GM19328 (cell line): ENCODE measurements at regions not wholly inside any gene's neighbourhood (a gene's known extent, or its start where the extent isn't known, plus 50 kb on each side); places are given as distances from the start of the nearest gene placed in this dataset.

ENCODE experiments used
- ATAC-seq: cut with Tn5 transposase; IDR thresholded peaks from one replicate; pipeline ENCODE4 v1.9.1; 2021; ENCODE audit warnings: mild to moderate bottlenecking, moderate library complexity; ENCODE audit not compliant: unreplicated experiment

DNA sequence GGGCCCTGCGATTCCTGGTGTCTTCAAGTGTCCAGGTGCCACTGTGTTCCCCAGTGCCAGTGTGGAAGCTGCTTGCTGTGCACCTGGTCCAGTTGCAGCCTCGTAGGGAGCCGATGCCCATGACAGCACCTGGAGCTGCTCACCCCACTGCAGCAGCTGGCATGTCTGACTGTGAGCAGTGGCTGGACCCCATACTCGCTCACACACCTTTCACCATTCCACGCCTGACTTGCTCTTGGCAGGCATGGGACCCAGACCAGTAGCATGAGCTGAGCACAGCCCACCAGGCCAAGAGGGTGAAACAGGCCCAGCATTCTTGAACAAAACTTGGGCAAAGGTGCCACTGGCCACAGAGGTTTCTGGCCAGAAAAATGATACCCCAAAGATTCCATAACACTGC lies 124.5 kb upstream of the THY1 start:
- ATAC-seq: no peak

DNA sequence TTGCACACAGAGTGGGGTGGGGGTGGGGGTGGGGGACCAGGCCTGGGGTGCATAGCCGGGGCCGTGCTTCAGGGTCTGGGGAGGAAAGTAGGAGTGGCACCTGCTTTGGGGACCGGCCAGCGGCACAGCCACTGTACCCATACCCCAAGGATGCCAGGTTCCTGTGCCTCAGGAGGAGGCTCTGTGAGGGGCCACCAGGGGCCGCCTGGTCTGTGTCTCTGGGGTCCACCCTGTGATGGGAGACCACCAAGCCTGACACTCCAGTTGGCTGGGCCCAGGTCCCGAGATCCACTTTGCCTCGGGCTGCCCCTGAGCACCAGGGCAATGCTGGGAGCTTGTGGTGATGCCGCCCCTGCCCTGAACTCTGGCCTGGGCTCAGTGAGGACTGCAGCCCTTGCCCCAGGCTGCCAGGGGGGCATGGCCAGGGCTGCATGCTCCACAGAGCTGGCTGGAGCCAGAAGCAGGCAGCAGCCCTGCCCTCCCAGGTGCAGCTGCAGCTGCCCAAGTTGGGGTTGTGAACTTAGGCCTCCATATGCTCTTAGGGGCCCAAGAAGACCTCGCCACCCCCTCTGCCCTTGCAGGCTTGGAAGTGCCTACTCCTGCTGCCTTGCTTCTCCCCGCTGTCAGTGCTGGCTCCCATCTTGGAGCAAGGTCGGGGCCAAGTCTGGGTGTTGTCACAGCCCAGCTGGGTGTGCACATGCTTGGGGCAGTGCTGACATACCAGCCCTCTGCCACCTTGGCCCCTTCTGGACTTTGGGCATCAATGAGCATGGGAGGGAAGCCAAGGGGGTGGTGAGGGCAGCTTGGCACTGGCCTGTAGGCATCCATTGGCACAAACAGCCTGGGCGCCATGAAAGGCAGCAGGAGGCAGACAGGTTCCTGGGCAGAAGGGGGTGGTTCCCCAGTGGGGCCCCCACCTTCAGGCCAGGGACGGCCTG lies 123.3 kb upstream of the THY1 start:
- ATAC-seq: no peak

DNA sequence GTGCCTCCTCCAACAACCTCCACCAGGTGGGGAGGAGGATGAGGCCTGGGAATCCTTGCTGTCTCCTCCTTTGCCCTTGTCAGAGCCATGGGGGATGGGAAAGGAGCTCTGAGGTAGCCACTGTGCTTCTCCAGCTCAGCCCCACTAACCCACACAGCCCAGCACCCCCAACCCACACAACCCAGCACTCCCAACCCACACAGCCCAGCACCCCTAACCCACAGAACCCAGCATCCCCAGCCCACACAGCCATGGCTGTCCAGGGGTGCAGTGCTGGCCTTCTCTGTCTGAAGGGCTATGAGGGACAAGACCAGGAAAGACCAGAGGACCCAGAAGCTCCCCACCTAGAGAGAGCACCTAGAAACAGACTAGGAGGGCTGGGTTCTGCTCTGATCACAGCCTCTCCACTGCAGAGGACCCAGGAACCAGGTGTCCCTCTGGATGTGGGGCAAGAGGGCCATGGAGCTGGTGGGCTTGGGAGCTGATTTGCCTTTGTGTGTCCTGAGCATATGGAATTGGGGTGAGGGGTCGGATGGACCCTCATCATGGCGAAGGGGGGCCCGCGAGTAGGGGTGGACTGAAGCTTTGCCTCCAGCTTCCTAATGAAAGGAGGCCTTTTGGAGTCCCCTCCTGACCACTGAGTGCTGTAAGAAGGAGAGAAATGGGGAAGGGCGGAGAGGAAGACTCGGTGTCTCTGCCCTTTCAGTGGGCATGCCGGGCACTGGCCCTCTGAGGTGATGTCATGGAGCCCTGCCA lies 117.6 kb upstream of the THY1 start:
- ATAC-seq: no peak

DNA sequence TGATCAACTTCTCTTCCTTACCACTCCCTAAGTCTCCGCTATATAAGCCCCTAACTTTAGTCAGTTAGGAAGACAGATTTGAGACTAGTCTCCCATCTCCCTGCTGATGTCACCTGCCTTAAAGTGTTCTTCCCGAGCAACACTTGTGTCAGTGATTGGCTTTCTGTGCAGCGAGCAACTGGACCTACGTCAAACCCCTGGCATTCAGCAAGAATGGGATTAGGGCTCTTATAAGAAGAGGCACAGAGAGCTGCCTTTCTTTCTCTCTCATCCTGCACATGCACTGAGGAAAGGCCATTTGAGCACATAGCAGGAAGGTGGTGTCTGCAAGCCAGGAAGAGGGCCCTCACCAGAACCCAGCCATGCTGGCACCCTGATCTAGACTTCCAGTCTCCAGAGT lies 116.6 kb upstream of the THY1 start:
- no peak for ATAC-seq

DNA sequence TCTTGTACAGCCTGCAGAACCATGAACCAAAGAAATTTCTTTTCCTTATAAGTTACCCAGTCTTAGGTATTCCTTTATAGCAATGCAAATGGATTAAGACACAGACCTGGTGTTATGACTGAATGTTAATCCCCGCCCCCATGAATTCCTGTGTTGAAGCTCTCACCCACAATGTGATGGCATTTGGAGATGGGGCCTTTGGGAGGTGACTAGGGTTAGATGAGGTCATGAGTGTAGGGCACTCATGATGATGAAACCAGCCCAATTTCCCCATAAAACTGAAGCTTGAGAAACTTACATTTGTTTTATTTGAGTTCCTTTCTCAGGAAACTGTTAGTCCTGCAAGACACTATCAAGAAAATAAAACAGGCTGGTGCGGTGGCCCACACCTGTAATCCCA lies 115.8 kb upstream of the THY1 start:
- no peak for ATAC-seq

DNA sequence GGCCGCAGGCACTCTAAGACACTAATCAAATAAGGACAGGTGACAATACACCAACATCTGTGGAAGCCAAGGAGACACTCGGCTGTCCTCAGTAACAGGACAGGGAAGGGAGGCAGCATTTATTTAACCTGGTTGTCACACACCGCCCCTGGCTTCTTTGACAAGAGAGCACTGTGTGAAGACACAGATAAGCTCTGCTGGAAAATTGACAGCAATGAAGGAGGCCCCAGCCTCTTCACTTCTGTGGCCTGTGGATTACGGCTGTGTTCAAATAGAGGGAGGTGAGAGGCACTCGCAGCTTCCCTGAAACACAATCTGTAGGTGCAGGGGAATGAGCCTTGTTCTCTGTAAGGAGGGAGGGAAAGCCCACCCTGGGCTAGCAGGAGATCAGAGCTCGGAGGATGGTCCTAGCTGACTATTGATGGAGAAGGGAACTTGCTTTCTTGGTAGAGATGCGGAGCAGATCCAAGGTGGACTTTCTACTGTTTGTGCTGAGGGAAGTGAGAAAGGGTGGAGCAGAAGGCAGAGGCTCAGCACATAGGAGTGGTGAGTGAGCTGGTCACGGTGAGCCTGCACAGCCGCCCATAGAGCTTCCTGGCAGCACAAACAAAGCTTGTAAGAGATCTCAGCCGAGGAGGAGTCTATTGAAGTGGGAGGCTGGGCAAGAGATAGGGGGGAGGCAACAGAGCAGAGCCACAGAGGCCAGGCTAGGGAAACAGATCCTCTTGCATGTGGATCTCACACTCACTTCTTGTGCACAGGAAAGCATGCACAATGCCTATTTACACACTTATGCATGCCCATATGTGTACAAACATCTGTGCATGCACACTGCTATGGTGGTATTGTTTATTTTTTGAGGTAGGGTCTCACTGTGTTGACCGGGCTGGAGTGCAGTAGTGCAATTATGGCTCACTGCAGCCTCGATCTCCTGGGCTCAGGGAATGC lies 114.6 kb upstream of the THY1 start:
- no peak for ATAC-seq

DNA sequence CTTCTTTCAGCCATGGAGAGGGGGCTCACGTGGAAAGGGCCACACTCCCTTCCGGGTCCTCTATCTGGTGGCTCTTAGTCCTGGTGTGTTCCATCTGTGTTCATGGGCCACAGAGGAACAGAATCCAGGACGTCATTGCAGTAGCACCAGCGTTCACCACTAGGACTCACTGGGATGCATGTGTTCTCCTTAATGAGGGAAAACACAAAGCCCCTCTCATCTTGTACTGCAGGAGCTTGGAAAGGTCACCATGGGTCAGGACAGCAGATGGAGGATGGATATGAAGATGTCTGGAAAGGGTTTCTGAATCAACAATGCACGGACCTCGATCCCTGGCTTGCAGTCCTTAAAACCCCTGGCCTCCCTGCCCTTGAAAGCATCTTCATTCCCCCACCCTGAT lies 113.8 kb upstream of the THY1 start:
- no peak for ATAC-seq

DNA sequence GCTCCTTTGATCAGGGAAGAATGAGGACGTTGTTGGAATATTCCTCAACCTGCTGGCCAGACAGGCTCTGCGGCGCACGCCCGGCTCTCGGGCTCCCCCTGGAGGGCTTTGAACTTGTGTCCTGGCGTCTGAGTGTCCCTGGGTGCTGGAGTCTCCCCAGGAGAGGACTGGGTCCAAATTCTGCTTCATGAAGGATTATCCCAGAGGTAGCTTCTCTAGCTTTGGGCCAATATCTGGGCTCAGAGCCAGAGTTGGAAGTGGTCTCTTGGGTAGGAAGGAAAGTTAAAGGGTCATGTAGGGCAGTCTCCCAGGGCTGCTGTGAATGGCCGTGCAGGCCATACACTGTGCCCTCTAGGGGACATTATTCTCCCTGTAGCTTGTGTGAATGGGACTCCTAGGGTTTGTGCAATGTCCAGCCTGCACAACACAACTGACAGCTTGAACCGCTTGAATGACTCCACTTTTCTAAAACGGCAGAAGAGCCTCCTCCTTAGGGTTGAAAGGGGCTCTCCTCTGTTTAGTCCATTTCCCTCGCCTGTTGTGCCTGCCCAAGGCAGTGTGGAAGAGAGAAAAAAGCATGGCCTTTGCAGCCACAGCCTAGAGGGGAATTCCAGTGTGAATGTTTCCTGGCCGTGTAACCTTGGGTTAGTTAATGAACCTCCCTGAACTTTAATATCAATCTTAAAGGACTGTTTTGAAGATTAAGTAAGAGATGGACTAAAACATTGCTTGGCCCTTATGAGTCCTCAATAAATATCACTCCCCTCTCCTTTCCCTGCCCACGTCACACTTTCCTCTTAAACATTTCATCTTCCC lies 111.2 kb upstream of the THY1 start:
- ATAC-seq: no peak

DNA sequence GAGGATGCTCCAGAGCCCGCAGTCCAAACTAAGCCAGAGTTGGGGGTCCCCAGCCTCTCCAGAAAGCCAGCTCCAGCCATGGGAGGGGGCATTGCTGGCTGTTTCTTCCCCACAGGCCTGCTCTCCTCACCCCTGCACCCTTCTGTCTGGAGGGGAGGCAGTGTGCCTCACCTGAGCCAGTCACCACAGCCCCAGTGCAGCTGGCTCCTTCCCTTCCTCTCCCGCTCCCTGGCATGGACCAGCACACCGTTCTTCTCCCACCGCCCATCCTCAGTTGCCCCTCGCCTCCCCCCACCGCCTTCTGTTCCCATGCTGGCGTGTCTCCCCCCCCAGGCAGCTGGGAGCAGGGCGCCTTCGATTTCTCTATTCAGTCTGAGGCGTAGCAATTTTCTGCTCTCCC lies 110.5 kb upstream of the THY1 start:
- ATAC-seq: no peak

DNA sequence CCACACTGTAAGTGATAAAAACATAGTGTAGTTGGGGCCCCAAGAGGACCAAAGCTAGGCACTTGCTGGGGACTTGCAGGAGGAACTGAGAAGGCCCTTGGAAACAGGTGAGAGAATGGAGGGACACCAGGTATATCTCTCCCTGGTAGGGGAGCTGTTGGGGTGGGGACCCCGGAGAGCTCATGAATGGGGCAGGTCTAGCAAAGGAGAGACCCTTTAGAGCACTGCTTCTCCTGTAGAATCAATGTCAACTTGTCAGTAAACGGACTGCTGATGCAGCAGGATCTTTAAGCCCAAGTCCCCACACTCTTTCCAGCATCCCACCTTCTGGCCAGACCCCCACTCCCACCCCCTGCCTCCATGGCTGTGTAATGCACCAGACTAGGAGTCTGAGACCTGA lies 109.6 kb upstream of the THY1 start:
- ATAC-seq: no peak

DNA sequence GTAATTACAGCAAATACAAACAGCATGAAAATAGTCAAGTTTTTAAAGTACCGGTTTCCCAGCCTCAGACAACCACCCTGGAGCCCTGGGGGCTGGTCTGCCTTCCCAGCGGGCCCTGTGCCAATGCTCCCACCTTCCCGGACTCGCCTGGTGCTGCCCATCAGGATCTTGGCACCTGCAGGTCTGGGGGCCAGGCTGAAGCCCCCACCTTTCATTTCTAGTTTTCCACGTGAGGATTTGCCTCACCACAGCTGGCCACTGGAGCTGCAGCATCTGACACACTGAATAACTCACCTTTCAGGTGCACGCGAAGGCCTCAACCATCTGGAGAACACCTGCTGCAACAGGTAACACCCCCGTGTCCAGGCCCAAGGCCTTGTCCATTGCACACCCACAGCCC lies 108.7 kb upstream of the THY1 start:
- ATAC-seq: no peak

DNA sequence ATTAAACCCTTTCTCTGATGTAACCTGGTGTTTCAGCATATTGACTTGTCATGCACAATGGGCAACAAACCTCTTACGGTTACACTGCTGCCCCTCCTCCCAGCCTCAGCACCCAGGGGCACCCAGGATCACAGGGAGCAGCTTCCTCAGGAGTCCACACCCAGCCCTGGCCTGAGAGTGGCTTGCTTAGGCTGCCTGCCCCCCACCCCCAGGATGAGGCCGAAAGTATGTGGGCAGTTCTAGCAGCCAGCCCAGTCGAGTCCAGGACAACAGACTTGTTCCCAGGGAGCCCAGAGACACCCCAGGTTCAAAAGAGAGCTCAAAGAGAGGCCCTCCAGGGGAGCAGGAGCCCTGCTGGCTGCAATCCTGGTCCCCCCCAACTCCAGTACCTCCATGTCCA lies 108.1 kb upstream of the THY1 start:
- ATAC-seq: no peak

DNA sequence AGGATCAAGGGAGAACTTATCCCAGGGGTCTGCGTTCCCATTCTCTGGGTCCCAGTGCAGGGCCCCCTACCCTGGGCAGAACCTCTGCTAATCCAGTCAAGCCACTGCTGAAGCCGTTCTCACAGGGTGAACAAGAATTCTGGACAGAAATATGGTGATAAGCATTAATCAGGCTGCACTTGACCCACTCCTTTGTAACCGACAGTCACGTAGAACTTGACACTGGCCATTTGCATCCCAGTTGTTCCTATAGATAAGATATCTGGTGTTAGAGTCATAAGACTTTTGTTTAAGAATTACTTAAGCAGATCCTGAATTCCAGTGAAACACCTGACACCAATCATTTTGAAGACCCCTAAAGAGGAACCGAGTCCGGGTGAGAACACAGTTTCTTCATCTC lies 107.5 kb upstream of the THY1 start:
- no peak for ATAC-seq

DNA sequence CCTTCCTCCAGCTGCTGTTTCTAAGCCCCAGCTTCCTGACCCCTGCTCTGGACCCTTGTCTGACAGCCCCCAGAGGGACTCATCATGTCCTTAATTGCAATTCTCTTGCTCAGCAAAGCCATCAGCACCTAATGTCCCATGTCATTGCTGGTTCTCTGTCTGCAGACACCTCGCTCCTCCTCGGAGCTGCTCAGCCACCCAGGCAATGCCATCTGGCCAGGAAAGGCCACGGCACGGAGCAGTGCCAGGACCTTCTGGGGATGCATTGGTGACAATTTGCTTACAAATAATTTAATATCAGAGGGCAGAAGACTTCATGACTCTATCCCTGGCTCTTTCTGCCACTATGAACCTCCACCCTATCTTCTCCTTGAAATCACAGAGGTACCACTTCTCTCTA lies 107.0 kb upstream of the THY1 start:
- ATAC-seq: no peak

DNA sequence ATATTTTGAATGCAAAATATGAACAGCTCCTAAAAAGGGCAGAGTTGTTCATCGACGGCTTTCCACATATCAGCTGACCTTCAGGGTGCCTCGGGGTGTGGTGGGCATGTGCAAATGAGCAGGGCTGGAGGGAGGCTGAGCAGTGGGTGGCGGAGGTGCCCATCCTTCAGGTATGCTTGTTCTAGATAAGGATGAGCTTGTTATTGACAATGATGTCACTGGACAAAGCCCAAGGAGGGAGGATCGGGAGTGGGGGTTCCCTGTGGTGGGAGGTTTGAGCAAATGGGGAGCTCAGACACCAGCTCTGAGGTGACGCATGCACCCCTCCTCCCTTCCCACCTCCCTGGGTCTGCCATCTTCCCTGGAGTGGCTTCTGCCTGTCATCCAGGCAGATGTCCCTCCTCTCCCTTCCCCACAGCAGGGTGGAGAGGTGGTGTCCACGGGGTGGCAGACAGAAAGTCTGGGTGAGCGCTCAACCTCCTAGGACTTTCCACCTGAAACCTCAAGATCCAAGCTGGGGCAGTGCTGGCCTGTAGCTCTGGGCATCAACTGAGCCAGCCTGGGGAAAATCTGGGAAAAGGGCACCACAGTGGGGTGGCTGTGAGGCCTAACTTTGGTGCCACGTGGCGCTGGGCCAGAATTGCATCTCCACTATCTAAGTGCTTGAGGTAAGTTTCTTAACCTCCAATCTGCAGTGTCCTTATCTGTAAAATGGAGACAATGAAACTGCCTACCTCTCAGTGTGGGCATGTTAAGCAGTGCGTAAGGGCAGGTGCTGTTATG lies 106.3 kb upstream of the THY1 start:
- ATAC-seq: no peak

DNA sequence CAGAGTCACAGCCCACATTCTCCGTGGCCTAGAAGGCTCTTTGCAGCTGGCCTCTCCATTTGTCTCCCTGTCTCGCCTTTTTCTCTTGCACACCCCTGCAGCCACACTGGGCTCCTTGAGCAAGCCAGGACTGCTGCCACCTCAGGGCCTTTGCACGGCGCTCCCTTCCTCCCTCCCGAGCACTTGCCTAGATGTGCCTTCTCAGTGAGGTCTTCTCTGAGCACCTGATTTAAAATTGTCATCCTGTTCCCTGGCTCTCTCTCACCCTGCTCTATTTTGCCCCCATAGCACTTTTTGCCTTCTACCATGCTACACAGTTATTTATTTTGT lies 102.9 kb upstream of the THY1 start:
- ATAC-seq: no peak

DNA sequence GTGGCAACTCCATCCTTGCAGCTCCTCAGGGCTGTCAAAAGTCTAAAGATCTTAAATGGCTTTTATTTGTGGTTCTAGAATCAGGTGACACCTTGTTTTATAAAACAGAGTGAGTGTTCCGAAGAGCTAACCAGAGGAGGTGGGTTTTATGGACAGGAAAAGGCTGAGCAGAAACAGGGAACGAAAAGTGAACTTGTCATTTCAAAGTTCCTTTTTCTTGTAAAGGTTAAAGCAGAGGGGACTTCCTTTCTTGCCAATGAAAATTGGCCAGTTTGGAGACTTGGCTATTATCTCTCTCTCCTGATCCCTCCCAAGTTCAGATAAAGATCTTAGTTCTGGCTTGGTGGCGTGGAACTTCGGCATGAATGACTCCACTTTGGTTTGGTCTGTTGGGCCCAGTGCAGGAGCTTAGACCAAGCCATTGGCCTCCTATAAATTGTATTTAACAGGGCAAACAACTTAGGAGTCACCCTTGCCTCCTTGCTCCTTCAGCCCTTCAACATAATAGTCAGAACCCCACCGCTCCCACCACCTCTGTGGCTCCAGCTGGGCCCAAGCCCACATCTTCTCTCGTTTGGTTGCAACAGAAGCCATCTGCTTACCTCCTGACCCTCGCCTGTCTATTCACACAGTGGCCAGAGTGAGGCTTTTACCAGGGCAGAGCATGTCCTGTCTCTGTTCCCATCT lies 102.4 kb upstream of the THY1 start:
- no peak for ATAC-seq

DNA sequence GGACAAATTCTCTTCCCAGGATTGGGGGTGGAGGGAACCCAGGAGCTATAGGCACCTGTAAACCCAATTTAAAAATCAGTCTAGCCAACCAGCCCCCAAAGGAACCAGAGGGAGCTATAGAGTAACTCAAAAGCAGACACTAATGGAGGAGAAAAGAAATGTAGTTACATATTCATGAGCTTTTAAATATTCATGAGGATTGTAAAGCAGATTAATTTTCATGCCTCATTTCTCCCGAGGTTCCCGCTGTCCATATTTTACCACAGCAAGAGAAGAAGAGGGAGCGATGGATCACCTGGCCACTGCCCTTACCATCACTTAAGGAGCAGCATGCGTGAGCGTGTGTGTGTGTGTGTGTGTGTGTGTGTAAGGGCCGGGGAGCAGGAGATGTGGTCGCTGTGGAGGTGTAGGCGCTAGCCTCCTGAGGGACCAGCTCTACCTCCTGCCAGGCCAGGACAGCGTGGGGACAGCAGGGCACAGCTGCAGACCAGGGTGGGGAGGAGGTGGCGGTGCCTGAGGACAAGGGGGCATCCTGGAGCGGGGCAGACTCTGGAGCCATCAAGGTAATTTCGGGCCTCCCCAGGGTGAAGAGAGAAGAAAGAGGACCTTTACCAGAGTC lies 100.7 kb upstream of the THY1 start:
- no peak for ATAC-seq

DNA sequence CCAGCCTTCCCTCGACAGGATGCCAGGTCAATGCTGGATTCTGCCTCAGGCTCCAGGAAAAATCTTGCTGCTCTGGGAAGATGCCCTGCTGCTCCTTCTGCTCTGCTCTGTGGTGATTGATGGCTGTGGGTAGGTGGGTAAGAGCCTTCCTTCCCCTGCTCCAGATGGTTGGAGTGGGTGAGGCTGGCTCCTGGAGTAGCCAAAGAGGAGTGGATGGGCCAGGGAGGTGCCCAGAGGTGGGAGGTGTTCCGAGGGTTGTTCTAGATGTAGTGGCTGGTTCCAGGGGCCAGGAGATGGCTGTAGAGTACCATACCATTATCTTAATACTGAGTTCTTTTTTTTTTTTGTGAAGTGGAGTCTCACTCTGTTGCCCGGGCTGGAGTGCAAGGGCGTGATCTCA lies 99.6 kb upstream of the THY1 start:
- no peak for ATAC-seq
